SH-SY5Y (cell line): ENCODE measurements at regions not wholly inside any gene's neighbourhood (a gene's known extent, or its start where the extent isn't known, plus 50 kb on each side); places are given as distances from the start of the nearest gene placed in this dataset.

Experiments
- GATA2 ChIP-seq: IDR thresholded peaks from 2 replicates; pipeline ENCODE4 v1.6.1; 2011; ENCODE audit warnings: mild to moderate bottlenecking, low read depth, low read length
- GATA3 ChIP-seq: IDR thresholded peaks from 2 replicates; pipeline ENCODE4 v1.6.1; 2011; ENCODE audit warnings: low read depth, mild to moderate bottlenecking, low read length, moderate library complexity

GRCh38 chr14:100392356-100392755, 69.2 kb downstream of the SLC25A47 start:
- TF ChIP-seq GATA2 (no peak), GATA3 (no peak)
